ENCODE measurements at regions not wholly inside any gene's neighbourhood (a gene's known extent, or its start where the extent isn't known, plus 50 kb on each side); places are given as distances from the start of the nearest gene placed in this dataset.

DNA sequence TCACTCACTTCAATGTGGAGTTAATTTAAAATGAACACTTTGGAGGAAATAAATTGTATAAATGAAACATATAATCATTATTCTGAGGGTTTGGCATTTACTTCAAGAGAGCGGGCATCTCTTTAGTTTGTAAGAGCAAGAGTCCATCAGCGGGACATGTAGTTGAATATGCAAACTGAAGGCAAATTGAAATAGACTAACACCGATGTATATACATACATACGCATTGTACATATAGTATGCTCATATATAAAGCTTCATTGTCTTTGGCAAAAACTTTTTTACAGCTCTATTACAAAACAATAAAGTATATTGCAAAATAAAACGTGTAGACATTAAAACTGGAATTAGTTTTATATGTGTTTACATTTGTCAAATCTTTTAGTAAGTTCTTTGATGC is 328.9 kb downstream of the LTN1 start:
- H3K27me3 ChIP-seq = no peaks in the 10 kb centered on the region
- TF ChIP-seq, protein P1, sequence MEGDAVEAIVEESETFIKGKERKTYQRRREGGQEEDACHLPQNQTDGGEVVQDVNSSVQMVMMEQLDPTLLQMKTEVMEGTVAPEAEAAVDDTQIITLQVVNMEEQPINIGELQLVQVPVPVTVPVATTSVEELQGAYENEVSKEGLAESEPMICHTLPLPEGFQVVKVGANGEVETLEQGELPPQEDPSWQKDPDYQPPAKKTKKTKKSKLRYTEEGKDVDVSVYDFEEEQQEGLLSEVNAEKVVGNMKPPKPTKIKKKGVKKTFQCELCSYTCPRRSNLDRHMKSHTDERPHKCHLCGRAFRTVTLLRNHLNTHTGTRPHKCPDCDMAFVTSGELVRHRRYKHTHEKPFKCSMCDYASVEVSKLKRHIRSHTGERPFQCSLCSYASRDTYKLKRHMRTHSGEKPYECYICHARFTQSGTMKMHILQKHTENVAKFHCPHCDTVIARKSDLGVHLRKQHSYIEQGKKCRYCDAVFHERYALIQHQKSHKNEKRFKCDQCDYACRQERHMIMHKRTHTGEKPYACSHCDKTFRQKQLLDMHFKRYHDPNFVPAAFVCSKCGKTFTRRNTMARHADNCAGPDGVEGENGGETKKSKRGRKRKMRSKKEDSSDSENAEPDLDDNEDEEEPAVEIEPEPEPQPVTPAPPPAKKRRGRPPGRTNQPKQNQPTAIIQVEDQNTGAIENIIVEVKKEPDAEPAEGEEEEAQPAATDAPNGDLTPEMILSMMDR (IDR thresholded peaks at IDR 0.05) = no peak
- no peak for DNase-seq (ENCODE audit: low spot score)
- no peaks in the 10 kb centered on the region for H3K36me3 ChIP-seq
- no peak overlapping the region for H3K4me3 ChIP-seq
- H3K9me3 ChIP-seq = no peaks in the 10 kb centered on the region
- H3K27ac ChIP-seq = no peak overlapping the region
- H3K4me1 ChIP-seq = no peaks in the 10 kb centered on the region

DNA sequence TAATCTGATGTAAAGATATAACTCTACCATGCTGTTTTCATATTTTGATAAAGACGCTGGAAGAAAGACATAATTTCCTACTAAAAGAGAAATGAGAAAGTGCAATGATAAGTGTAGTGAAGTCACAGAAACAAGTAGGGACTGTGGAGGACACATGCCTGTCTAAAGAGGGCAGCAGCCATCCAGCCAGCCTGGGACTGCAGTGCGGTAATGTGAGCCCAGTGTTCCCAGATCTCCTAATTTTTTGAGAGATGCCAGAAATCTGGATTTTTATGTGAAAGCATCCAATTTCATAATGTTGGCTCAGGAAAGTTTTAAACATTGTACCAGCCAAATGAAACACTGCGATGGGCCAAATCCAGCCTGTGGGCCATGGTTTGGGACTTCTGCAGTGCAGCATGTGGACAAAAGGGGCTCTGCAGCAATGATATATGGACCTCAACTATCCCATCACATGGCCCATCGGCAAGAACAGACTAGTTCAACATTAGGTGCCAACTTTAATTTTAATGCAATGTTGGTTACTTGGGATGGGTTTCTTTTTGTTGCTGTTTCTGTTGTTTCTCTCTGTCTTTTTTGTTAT is 329.5 kb downstream of the LTN1 start:
- H3K27me3 ChIP-seq = no peaks in the 10 kb centered on the region
- H3K4me1 ChIP-seq = no peaks in the 10 kb centered on the region
- H3K4me3 ChIP-seq = no peak overlapping the region
- no peaks in the 10 kb centered on the region for H3K36me3 ChIP-seq
- no peaks in the 10 kb centered on the region for H3K9me3 ChIP-seq
- no peak overlapping the region for H3K27ac ChIP-seq
- no peak for DNase-seq (ENCODE audit: low spot score)
- TF ChIP-seq, protein P1 (IDR thresholded peaks at IDR 0.05) = no peak

DNA sequence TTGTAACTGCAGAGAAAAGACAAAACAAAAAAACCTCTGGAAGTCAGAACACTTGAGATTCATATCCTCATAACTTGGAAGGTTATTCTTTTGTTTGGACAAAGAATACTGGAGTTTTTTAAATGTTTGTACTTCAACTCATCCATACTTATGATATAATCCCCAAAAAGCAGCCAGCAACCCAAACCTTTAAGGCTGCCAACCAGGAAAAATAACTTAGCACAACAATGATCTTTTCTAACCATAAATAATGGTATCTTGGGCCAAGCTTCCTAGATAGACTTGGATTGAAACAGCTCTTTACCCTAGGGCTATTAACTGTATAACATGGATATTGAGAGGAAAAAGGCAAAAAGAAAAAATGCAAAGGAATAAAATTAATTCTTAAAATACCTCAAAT is 335.1 kb downstream of the LTN1 start:
- Histone ChIP-seq H3K9me3 (no peaks in the 10 kb centered on the region), H3K27ac (no peak overlapping the region), H3K36me3 (no peaks in the 10 kb centered on the region), H3K4me3 (no peak overlapping the region), H3K27me3 (no peaks in the 10 kb centered on the region), H3K4me1 (no peaks in the 10 kb centered on the region)
- DNase-seq (ENCODE audit: low spot score) = no peak
- TF ChIP-seq, protein P1 (IDR thresholded peaks at IDR 0.05) = no peak

DNA sequence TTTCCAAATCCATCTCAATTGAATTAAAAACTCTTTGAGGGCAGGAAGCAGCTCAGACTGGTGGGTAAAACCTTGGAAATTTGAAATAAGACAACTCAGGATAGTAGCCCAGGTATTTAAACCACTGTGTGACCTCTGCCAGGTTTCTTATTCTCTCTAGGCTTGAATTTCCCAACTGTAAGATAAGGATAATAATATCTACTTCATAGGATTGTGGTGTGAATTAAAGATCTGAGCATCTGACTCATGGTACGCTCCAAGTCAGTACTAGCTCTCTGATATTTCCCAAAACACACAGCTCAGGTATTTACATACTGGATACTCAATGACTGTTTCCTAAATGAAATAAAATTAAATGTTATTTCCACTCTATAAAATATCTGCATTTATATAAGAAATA is 337.2 kb downstream of the LTN1 start:
- Histone ChIP-seq H3K4me3 (no peak overlapping the region), H3K4me1 (no peaks in the 10 kb centered on the region), H3K9me3 (no peaks in the 10 kb centered on the region), H3K27me3 (no peaks in the 10 kb centered on the region), H3K27ac (no peak overlapping the region), H3K36me3 (no peaks in the 10 kb centered on the region)
- DNase-seq (ENCODE audit: low spot score) = no peak
- TF ChIP-seq, protein P1 (IDR thresholded peaks at IDR 0.05) = no peak

DNA sequence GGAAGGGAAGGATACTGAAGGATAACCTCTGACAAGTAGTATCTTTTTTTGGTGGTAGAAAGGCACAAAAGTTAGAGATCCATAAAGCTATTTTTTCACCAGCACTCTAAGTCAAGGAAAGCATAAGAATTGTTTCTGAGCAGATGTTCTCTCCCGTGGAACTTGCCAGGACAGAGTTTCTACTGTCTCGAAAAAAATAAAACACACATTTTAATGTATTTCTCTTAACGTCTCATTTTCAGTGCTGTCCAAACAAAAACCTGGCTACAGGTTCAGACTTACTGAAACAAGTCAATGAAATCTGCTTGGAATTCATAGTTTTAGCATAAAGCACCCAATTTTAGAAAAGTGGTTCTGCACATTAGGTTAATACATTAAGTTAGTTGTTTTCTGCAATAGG is 338.3 kb downstream of the LTN1 start:
- no peaks in the 10 kb centered on the region for H3K4me1 ChIP-seq
- no peaks in the 10 kb centered on the region for H3K36me3 ChIP-seq
- no peaks in the 10 kb centered on the region for H3K9me3 ChIP-seq
- TF ChIP-seq, protein P1 (IDR thresholded peaks at IDR 0.05) = no peak
- H3K27ac ChIP-seq = no peak overlapping the region
- DNase-seq (ENCODE audit: low spot score) = no peak
- no peaks in the 10 kb centered on the region for H3K27me3 ChIP-seq
- H3K4me3 ChIP-seq = no peak overlapping the region

DNA sequence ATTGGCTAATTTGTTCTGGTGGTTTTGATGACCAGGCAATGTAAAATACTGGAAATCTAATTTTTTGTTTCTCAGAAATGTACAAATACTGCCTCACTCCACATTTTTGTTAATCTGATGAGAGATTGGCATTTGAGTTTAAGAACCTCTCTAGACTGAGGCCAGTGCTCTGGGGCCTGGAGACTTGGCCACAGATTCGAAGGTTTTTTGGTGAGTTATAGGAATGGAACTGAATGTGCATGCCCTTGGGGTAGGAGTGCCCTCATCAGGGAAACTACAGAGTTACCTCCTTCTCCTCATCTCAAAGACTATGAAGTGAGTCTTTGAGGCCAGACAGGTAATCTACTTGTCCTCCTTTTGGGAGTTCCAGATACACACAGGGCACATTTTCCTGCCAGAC is 347.9 kb downstream of the LTN1 start:
- H3K27me3 ChIP-seq = no peaks in the 10 kb centered on the region
- DNase-seq (ENCODE audit: low spot score) = no peak
- TF ChIP-seq, protein P1 (IDR thresholded peaks at IDR 0.05) = no peak
- no peak overlapping the region for H3K4me3 ChIP-seq
- H3K36me3 ChIP-seq = no peaks in the 10 kb centered on the region
- no peak overlapping the region for H3K27ac ChIP-seq
- no peaks in the 10 kb centered on the region for H3K4me1 ChIP-seq
- H3K9me3 ChIP-seq = no peaks in the 10 kb centered on the region
